ENCODE measurements at regions not wholly inside any gene's neighbourhood (a gene's known extent, or its start where the extent isn't known, plus 50 kb on each side); places are given as distances from the start of the nearest gene placed in this dataset.

- H3K4me3 ChIP-seq (ENCODE audit: low read depth, low read length) = no peak overlapping the region
- TF ChIP-seq, protein P1, sequence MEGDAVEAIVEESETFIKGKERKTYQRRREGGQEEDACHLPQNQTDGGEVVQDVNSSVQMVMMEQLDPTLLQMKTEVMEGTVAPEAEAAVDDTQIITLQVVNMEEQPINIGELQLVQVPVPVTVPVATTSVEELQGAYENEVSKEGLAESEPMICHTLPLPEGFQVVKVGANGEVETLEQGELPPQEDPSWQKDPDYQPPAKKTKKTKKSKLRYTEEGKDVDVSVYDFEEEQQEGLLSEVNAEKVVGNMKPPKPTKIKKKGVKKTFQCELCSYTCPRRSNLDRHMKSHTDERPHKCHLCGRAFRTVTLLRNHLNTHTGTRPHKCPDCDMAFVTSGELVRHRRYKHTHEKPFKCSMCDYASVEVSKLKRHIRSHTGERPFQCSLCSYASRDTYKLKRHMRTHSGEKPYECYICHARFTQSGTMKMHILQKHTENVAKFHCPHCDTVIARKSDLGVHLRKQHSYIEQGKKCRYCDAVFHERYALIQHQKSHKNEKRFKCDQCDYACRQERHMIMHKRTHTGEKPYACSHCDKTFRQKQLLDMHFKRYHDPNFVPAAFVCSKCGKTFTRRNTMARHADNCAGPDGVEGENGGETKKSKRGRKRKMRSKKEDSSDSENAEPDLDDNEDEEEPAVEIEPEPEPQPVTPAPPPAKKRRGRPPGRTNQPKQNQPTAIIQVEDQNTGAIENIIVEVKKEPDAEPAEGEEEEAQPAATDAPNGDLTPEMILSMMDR (IDR thresholded peaks at IDR 0.05; ENCODE audit: insufficient read depth, low read depth, low read length, missing control alignments) = no peak
Observed at GRCh38 chr2:19300961-19301360, 57.5 kb downstream of the OSR1 start.

DNA sequence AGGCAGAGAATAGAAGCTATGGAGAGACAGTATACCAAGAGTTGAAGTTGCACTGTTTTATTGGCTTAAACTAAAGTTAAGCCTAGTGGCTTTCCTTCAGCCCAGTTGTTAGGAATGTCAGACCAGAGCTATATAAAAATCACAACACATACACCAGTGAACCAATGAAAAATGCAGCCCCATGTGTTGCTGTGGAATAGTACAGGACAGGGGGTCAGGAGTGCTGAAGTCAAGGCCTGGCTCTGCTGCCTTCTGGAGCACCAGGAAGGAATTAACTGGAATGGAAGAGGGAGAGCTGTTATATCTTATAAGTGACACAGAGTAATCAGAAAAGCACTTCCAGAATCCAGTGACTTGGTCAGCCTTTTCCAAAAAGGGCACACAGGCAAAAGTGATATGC lies 58.9 kb downstream of the OSR1 start:
- no peak for DNase-seq (ENCODE audit: low read depth)
- H3K4me3 ChIP-seq (ENCODE audit: low read depth, low read length) = no peak overlapping the region
- TF ChIP-seq, protein P1 (IDR thresholded peaks at IDR 0.05; ENCODE audit: insufficient read depth, low read depth, low read length, missing control alignments) = no peak

More at GRCh38 chr2:19300961-19301360, 57.5 kb downstream of the OSR1 start:
- DNase-seq (ENCODE audit: low read depth) = no peak

- no peak overlapping the region for H3K4me3 ChIP-seq (ENCODE audit: low read depth, low read length)
- DNase-seq (ENCODE audit: low read depth) = no peak
- TF ChIP-seq, protein P1 (IDR thresholded peaks at IDR 0.05; ENCODE audit: insufficient read depth, low read depth, low read length, missing control alignments) = no peak
Observed at GRCh38 chr2:19299032-19299431, 59.4 kb downstream of the OSR1 start.

DNA sequence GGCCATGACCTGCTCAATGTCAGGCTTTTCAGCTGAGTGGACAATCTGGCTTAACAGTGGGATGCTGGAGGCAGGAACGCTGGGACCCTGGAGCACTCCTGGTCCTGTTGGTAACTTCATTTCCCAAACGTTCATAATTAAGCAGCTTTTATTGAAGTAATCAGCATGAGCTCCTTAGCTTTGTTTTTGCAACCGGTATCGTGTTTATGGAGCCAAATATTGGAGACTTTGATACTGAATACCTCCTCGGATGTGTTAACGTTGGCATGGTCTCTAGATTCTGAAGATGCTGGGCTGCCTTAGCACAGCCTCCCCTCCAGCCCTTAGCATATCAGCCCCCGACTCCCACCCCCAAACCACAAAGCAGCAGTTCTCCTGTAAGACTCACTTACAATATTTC lies 60.7 kb downstream of the OSR1 start:
- no peak overlapping the region for H3K4me3 ChIP-seq (ENCODE audit: low read depth, low read length)
- TF ChIP-seq, protein P1 (IDR thresholded peaks at IDR 0.05; ENCODE audit: insufficient read depth, low read depth, low read length, missing control alignments) = no peak
- no peak for DNase-seq (ENCODE audit: low read depth)

DNA sequence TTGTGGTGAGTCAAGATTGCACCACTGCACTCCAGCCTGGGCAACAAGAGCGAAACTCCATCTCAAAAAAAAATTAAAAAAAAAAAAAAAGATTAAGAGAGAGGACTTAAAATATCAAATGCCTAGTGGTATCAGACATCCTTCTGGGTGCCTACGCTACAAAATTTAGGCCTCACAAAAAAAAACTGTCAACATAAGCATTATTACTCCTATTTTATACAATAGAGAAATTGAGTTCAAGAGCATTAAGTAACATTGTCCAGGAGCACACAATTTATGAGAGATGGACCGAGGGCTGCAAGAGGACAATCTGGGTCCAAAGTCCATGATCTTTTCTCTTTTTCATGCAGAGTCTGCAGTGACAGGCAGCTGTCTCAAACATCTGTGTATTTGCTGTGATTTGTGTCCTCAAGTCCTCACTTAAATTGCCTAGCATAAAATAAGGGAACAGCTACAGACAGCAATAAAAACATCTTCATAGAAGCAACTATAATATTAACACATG lies 62.4 kb downstream of the OSR1 start:
- DNase-seq (ENCODE audit: low read depth) = no peak
- TF ChIP-seq, protein P1 (IDR thresholded peaks at IDR 0.05; ENCODE audit: insufficient read depth, low read depth, low read length, missing control alignments) = no peak
- no peak overlapping the region for H3K4me3 ChIP-seq (ENCODE audit: low read depth, low read length)

DNA sequence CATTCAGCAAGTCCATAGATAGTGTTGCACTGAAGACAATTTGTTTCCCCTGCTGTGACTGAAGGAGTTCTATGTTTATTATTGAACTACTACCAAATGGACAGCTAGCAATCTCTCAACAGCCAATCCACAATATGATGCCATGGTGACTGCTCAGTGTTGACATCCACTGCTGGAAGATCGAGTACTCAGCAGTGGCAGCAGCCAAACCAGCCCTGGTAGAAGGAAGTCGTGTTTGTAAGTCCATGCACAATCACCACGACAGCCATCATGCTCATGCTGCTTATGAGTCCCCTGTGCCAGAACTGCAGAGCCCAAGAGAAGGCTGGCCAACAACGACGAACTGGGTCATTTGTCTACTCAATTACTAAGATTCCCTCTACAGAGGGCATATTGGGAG lies 66.4 kb downstream of the OSR1 start:
- DNase-seq (ENCODE audit: low read depth) = no peak
- TF ChIP-seq, protein P1 (IDR thresholded peaks at IDR 0.05; ENCODE audit: insufficient read depth, low read depth, low read length, missing control alignments) = no peak
- no peak overlapping the region for H3K4me3 ChIP-seq (ENCODE audit: low read depth, low read length)

DNA sequence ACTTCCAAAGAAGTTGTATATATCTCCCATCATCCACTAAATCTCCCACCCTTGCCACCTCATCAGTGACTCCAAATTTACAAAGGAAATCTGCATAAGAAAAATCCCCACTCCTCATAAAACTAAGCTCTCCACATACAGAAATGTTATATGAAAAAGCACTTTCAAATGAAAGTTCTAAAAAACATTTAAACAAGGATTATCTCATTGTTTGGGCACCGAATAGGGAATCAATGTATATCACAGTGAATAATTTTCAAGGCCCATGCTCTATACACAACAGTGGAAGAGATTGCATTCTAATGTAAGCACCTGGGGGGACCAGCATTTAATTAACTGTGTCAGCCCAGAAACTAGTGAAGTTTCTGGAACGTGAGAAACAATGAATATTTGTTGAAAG lies 70.1 kb downstream of the OSR1 start:
- H3K4me3 ChIP-seq (ENCODE audit: low read depth, low read length) = no peak overlapping the region
- TF ChIP-seq, protein P1 (IDR thresholded peaks at IDR 0.05; ENCODE audit: insufficient read depth, low read depth, low read length, missing control alignments) = no peak
- DNase-seq (ENCODE audit: low read depth) = no peak
